Epithelial cell of proximal tubule (primary cell): ENCODE measurements at regions not wholly inside any gene's neighbourhood (a gene's known extent, or its start where the extent isn't known, plus 50 kb on each side); places are given as distances from the start of the nearest gene placed in this dataset.
"Not testable (repeated sequence)": the region's sequence is repeated elsewhere in the genome, so short reads cannot be mapped to it uniquely, and the experiment has no call there.

Experiments used
- DNase-seq: peaks from one replicate; pipeline ENCODE4 v3.0.0-alpha.2; 2011; ENCODE audit warnings: low read depth
- H3K4me3 ChIP-seq: 2 replicates; pipeline ENCODE4 v1.5.1; 2011; ENCODE audit warnings: low read depth, mild to moderate bottlenecking, low read length
- TF ChIP-seq, protein P1 (sequence below): conservative IDR thresholded peaks from 2 replicates; pipeline ENCODE4 v1.5.1; 2012; ENCODE audit warnings: low read depth, mild to moderate bottlenecking, low read length

DNA sequence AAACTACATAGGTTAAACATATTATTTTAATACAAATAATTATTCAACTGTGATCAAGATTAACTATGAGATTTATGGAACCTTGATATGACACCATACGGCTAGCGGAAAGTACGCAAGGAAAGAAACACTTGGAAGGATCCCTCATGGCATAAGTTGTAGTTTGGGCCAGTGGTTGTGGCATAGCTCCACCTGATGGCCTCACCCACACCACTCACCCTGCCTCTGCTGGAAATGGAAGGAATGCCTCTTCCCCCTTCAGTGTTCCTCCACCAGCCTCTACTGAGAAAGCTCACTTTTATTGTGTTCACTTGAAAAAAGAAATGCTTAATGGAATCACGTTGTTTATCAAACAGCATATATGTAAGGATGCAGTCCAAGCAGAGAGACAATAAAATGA, 86.4 kb downstream of the BMP15 start:
- H3K4me3 ChIP-seq, result no peak overlapping the region
- TF ChIP-seq, protein P1, sequence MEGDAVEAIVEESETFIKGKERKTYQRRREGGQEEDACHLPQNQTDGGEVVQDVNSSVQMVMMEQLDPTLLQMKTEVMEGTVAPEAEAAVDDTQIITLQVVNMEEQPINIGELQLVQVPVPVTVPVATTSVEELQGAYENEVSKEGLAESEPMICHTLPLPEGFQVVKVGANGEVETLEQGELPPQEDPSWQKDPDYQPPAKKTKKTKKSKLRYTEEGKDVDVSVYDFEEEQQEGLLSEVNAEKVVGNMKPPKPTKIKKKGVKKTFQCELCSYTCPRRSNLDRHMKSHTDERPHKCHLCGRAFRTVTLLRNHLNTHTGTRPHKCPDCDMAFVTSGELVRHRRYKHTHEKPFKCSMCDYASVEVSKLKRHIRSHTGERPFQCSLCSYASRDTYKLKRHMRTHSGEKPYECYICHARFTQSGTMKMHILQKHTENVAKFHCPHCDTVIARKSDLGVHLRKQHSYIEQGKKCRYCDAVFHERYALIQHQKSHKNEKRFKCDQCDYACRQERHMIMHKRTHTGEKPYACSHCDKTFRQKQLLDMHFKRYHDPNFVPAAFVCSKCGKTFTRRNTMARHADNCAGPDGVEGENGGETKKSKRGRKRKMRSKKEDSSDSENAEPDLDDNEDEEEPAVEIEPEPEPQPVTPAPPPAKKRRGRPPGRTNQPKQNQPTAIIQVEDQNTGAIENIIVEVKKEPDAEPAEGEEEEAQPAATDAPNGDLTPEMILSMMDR, result peak; percentile 43
- DNase-seq, result no peak

DNA sequence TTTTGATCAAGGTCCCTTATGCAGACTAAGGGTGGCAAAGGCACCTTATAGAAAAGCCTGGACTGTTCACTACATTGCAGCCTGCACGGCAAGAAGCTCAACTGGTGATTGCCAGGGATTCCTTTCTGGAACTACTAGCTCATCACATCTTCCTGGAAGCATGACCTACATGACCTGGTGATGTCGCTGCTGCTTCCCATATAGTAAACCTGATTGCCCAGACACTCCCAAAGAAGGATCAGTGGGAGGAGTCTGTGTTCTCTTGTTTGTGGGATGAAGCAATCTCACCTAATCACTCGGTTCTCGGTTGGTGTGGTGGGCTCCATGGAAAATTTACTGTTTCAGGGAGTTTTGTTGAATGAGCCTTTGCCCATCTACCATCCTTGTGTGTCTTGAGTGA, 89.8 kb downstream of the BMP15 start:
- H3K4me3 ChIP-seq, DNase-seq: not testable (repeated sequence)

DNA sequence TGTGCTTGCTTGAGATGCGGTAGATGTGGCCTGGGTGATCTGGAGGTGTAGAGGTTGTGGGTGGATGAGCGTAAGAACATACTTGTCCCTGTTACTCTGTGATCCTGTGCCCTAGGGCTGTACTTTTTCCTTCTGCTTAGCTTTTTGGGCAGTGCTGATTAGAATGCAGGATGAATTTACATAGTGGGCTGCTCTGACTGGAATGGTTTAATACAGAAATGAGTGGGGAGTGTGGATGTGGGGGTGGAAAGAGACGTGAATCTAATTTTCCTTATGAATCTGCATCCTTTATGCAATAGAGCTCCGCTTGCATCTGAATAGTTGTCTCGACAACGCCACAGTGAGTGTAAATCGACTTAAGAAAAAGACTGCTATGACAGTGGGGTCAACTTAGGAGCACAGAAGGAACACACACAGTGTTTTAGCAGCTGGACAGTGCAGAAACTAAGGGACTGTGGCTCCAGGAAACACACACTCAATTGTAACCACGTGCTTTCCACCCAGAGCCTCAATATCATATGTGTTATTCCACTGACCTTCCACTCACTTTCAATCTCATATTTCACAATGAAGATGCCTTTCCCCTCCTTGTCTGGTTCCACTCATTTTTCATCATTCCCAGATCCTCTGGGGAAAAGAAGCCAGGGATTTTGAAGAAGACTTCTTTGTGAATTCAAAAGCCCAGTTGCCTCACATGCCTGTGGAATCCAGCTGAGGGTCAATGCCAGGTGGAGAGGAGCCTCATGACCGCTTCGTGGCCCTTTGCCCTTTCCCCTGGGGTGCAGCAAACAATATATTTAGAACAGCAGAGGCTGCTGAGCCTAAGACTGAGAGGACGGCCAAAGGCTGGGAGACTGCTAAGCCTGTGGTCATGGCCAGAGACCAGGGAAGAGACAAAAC, 91.4 kb downstream of the BMP15 start:
- not testable (repeated sequence) for H3K4me3 ChIP-seq, DNase-seq

DNA sequence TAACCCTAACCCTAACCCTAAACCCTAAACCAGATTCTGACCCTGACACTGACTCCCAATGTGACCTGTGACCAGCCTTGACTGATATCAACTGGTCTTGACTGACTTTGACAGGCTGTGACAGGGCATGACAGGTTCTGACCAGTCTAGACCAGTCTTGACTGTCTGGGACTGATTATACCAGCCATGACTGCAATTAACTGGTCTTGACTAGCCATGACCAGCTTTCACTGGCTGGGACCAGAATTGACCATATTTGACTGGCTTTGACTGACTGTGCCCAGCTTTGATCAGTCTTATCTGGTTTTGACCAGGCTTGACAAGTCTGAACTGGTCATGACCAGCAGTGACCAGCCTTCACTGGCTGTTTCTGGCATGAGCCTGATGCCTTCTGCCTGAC, 95.5 kb downstream of the BMP15 start:
- TF ChIP-seq, protein P1, result no peak

DNA sequence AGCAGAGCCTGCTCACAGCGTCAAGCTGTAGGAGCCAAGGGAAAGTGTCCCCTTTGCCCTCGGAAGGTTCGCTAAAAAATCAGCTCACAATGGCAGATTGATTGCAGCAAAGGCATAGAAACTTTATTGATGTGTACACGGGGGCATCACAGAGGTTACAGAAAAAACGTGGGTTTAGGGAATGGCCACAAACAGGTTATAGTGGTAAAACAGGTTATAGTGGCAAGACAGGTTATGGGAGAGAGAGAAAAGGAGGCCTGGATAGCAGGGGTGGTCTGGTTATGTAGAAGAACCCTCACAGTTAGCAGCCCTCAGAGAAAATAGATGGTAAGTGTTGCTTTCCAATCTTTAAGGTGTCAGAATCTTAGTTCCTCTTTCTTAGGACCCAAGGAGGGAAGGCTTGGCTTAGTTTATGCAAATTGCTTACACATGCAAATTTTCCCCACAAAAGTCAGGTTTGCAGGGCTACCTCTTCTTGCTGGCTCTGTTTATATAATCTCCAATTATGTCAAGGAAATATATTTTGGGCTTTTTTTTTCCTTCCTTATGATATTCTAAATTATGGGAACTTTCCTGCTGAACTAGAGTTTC, 113.7 kb downstream of the BMP15 start:
- H3K4me3 ChIP-seq, result no peak overlapping the region
- no peak for DNase-seq

More for the DNA sequence above, 95.5 kb downstream of the BMP15 start:
- no peak for DNase-seq
- H3K4me3 ChIP-seq, result no peak overlapping the region

DNA sequence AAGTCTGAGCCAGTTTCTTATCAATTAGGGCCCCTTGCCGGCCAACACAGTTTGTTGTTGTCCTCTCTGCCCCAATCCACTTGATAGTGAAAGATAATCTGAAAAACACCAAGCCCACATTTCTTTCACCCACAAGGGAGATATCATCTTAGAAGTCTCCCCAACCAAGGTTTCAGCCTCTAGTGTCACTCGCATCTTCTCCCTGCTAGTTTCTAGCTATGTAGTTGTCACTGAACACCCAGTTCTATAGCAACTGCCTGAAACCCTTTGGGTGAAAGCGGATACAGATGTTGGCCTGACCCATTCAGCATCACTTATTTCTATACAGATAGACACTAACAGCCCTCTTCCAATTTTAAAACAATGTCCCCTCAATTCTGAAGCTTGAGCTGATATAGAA, 116.3 kb downstream of the BMP15 start:
- no peak for DNase-seq
- TF ChIP-seq, protein P1, result no peak
- no peak overlapping the region for H3K4me3 ChIP-seq

More for the DNA sequence above, 113.7 kb downstream of the BMP15 start:
- TF ChIP-seq, protein P1, result no peak

DNA sequence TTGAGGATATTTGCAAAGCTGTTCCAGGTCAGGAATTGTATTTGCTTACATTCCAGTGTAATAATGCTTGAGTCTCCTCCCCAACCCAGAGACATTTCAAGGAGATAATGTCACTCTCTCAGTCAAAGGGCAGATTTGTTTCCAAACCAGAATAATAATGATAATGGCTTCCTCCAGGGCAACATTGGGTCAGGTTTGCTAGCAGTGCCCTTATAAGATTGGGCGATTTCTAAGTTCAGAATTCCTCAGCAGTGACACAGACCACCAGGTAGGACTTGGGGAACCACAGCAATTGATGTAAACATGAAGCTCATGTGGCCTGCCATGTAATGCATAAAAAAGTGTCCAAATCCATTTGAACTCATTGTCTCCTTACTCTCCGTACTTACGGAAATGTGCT, 125.2 kb downstream of the BMP15 start:
- no peak overlapping the region for H3K4me3 ChIP-seq
- TF ChIP-seq, protein P1, result no peak
- no peak for DNase-seq

DNA sequence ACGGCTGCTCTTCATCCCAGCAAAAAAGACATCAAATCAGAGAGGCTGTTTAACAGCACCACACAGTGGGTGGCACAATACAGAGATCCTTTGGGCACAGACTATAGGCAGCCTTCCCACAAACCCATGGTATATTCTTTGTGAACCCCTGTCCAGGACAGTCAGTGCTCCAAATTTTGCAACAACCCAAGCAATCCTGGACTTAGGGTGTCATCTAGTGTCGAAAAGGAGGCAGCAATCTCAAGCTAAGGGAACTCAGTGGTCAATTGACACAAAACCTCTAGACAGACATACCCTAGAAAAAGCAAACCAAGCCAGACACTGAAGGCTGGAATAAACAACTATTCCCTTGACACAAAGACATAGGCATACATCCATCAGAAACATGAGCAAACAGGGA, 137.4 kb downstream of the BMP15 start:
- TF ChIP-seq, protein P1, result peak; percentile 13
- no peak for DNase-seq
- no peak overlapping the region for H3K4me3 ChIP-seq
